HG03558 (cell line): ENCODE measurements at regions not wholly inside any gene's neighbourhood (a gene's known extent, or its start where the extent isn't known, plus 50 kb on each side); places are given as distances from the start of the nearest gene placed in this dataset.
"Not testable (repeated sequence)": the region's sequence is repeated elsewhere in the genome, so short reads cannot be mapped to it uniquely, and the experiment has no call there.

Experiments used
- ATAC-seq: cut with Tn5 transposase; IDR thresholded peaks from one replicate; pipeline ENCODE4 v1.9.1; 2021; ENCODE audit warnings: moderate number of reproducible peaks; ENCODE audit not compliant: unreplicated experiment; ENCODE audit errors: extremely low read depth

GRCh38 chr6:22108199-22108598, 188.6 kb downstream of the PRL start:
- no peak for ATAC-seq

- ATAC-seq = no peak
These were observed 186.8 kb downstream of the PRL start for GRCh38 chr6:22110061-22110460.

GRCh38 chr6:22112461-22112860, 184.4 kb downstream of the PRL start:
- no peak for ATAC-seq

- ATAC-seq = no peak
These were observed 183.6 kb downstream of the PRL start for GRCh38 chr6:22113026-22113766.

- no peak for ATAC-seq
These were observed 181.3 kb downstream of the PRL start for GRCh38 chr6:22115559-22115958.

- ATAC-seq = no peak
These were observed 179.2 kb downstream of the PRL start for GRCh38 chr6:22117631-22118030.

GRCh38 chr6:22119500-22119899, 177.3 kb downstream of the PRL start:
- ATAC-seq = no peak

GRCh38 chr6:22124756-22125155, 172.1 kb downstream of the PRL start:
- no peak for ATAC-seq

GRCh38 chr6:22126910-22127309, 169.9 kb downstream of the PRL start:
- no peak for ATAC-seq

GRCh38 chr6:22129751-22130150, 167.1 kb downstream of the PRL start:
- ATAC-seq = no peak

GRCh38 chr6:22132656-22133055, 164.2 kb downstream of the PRL start:
- ATAC-seq = no peak

- no peak for ATAC-seq
These were observed 163.5 kb downstream of the PRL start for GRCh38 chr6:22133357-22133756.

- no peak for ATAC-seq
These were observed 162.5 kb downstream of the PRL start for GRCh38 chr6:22134308-22134707.

GRCh38 chr6:22135395-22135794, 161.4 kb downstream of the PRL start:
- ATAC-seq = no peak

- ATAC-seq = not testable (repeated sequence)
These were observed 156.1 kb downstream of the PRL start for GRCh38 chr6:22140736-22141135.

- ATAC-seq = no peak
These were observed 155.5 kb downstream of the PRL start for GRCh38 chr6:22141241-22141745.

GRCh38 chr6:22142856-22143255, 154.0 kb downstream of the PRL start:
- no peak for ATAC-seq

GRCh38 chr6:22145376-22145775, 151.5 kb downstream of the PRL start:
- no peak for ATAC-seq

GRCh38 chr6:22145823-22146677, 150.8 kb downstream of the PRL start:
- no peak for ATAC-seq

- no peak for ATAC-seq
These were observed 150.2 kb downstream of the PRL start for GRCh38 chr6:22146678-22146930.

- ATAC-seq = no peak
These were observed 149.7 kb downstream of the PRL start for GRCh38 chr6:22146931-22147701.
